NB4 (cell line): ENCODE measurements at regions not wholly inside any gene's neighbourhood (a gene's known extent, or its start where the extent isn't known, plus 50 kb on each side); places are given as distances from the start of the nearest gene placed in this dataset.

ENCODE experiments used
- DNase-seq: peaks from one replicate; pipeline ENCODE4 v3.0.0; 2010; ENCODE audit warnings: low read depth
- H3K4me3 ChIP-seq: one replicate; pipeline ENCODE4 v1.5.1; 2011; ENCODE audit warnings: mild to moderate bottlenecking, low read depth, low read length, moderate library complexity
- CTCF ChIP-seq: IDR thresholded peaks from one replicate; pipeline ENCODE4 v1.5.1; 2012; ENCODE audit warnings: low read depth, low read length
- MAX ChIP-seq: IDR thresholded peaks from 2 replicates; pipeline ENCODE4 v1.6.1; 2011; ENCODE audit warnings: low read depth, low read length
- MYC ChIP-seq: IDR thresholded peaks from 2 replicates; pipeline ENCODE4 v1.6.1; 2011; ENCODE audit warnings: low read depth, low read length
- POLR2A ChIP-seq: IDR thresholded peaks from 2 replicates; pipeline ENCODE4 v1.6.1; 2011; ENCODE audit warnings: mild to moderate bottlenecking; ENCODE audit not compliant: insufficient read length; ENCODE audit errors: extremely low read depth

- TF ChIP-seq MAX = no peak
- TF ChIP-seq POLR2A = no peak
- no peak for TF ChIP-seq CTCF
- no peak for TF ChIP-seq MYC
- DNase-seq = no peak
- H3K4me3 ChIP-seq = no peak overlapping the region
Observed at GRCh38 chr11:92866679-92867282, 102.7 kb upstream of the MTNR1B start.

DNA sequence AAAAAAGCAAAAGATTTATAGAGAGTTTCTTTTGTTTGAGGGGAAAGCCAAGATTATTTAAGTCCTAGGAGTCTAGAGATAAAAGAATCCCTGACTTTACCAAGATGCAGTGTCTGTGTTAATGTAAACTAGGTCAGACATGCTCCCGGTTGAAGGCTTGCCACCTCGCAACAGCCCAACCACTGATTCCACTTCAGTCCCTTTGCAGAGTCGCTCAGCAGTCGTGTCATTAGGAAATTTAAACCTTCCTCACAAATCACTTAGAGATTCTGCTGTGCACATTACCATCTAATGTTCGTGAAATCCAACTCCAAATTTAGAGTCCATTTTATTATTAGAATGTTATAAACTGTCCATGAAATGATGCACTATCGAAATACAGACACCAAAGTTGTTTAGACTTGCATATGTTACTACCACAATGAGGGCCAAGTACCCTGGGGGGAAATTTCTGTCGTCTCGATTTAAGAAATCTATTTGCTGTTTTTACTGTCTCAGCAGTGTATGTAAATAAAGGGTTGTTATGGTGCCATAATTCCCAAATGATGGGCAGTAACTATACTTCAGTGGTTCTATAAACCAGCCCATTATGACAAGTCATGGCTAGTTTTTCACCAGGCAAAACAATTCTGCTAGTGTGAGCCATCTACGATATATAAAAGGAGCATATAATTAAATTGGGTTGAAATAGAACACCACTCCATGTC lies 101.4 kb upstream of the MTNR1B start:
- no peak for DNase-seq
- TF ChIP-seq MYC (no peak), POLR2A (no peak), CTCF (no peak), MAX (no peak)
- no peak overlapping the region for H3K4me3 ChIP-seq

DNA sequence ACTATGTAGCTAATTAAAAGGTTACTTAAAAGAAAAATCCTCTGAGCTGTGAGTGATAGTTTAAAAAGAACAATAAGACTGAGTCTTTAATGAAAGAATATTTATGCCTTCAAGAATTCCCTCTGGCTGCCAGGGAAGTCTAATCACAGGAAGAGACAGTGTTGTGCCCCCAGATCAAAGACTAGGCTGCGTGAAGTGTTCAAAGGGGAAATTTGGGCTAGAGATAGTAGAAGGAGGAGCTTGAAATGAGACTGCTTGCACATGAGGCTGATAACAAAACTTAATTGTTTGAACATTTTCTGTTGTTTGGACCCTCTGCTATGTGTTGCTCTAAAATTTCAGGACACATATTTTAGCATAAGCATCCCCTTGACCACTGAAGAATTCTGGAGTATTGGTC lies 99.7 kb upstream of the MTNR1B start:
- DNase-seq = no peak
- H3K4me3 ChIP-seq = no peak overlapping the region
- TF ChIP-seq CTCF (no peak), MYC (no peak), MAX (no peak)

DNA sequence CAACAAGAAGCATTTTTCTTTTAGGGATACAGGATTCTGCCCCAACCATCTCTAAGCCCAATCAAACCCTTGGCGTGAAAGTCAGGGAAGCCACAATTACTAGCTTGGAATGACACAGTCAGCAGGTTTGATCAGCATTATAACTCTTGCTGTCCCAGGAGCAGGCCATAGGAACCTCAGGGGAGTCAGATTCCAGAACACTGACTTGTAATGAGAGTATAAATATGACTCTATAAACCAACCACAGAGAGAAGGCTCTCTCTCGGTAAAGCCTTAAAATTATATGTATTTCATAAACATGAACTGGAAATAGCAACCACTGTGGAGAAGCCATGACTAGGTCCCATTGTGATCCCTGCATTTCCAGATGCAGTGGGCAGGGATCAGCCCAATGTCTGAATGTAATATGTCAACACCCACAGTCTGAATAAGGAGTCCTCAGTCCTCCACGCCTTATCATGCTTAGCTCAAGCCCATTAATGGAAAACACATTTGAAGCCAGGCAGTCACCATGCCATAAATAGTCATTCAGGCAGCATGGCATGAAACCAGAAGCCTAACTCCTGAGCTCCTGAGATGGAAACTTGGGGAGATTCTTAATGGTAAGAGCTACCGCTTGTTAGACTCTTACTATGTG lies 99.1 kb upstream of the MTNR1B start:
- TF ChIP-seq MAX (no peak), CTCF (no peak), POLR2A (no peak), MYC (no peak)
- DNase-seq = no peak
- no peak overlapping the region for H3K4me3 ChIP-seq

DNA sequence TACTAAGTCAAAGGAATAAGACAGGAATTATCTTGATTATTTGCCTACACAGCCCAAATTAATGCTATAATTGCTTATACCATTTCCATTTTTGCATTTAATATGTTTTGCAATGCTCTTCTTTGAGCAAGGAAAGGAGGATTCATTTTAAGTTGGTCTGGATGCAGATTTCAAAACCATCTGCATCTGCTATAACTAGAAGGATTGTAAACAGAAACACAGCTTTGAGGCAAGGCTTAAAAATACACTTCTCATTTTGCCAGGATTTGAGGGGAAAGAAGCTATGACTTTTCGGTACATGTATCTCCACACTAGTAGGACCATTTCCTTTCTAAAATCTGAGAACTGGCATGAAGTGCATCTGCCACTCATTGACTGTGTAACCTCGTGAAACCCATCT lies 95.9 kb upstream of the MTNR1B start:
- no peak for TF ChIP-seq CTCF
- no peak for TF ChIP-seq POLR2A
- no peak for TF ChIP-seq MAX
- no peak for TF ChIP-seq MYC
- no peak overlapping the region for H3K4me3 ChIP-seq
- no peak for DNase-seq
